Cardiac muscle cell (in vitro differentiated cells and primary cell): ENCODE measurements at regions not wholly inside any gene's neighbourhood (a gene's known extent, or its start where the extent isn't known, plus 50 kb on each side); places are given as distances from the start of the nearest gene placed in this dataset.

ENCODE experiments used
- DNase-seq, 2 donors: peaks; one replicate each; pipeline versions ENCODE4 v3.0.0 to v3.0.0-alpha.2; 2010 to 2017; ENCODE audit warnings: low read depth in 1 of 2, low spot score in 1 of 2
- H3K27ac ChIP-seq: fragments of 200-600 bp; sonication (generic); 2 replicates; pipeline ENCODE4 v1.5.1; 2016
- H3K27me3 ChIP-seq: fragments of 200-600 bp; sonication (generic); 2 replicates; pipeline ENCODE4 v1.6.0; 2016; ENCODE audit warnings: control low read depth
- H3K36me3 ChIP-seq: fragments of 200-600 bp; sonication (generic); 2 replicates; pipeline ENCODE4 v1.5.1; 2016; ENCODE audit warnings: control low read depth
- H3K4me1 ChIP-seq: fragments of 200-600 bp; sonication (generic); 2 replicates; pipeline ENCODE4 v1.8.1; 2017; ENCODE audit warnings: low read depth, mild to moderate bottlenecking, mixed run types
- H3K4me3 ChIP-seq: fragments of 200-600 bp; sonication (generic); 2 replicates; pipeline ENCODE4 v1.5.1; 2016; ENCODE audit warnings: mild to moderate bottlenecking
- H3K9me3 ChIP-seq: fragments of 200-600 bp; sonication (generic); 2 replicates; pipeline ENCODE4 v1.5.1; 2017; ENCODE audit warnings: low read depth, mild to moderate bottlenecking, control low read depth
- TF ChIP-seq, protein P1 (sequence below): IDR thresholded peaks from 2 replicates; pipeline ENCODE4 v1.5.1; 2012; ENCODE audit warnings: low read depth, mild to moderate bottlenecking, low read length

DNA sequence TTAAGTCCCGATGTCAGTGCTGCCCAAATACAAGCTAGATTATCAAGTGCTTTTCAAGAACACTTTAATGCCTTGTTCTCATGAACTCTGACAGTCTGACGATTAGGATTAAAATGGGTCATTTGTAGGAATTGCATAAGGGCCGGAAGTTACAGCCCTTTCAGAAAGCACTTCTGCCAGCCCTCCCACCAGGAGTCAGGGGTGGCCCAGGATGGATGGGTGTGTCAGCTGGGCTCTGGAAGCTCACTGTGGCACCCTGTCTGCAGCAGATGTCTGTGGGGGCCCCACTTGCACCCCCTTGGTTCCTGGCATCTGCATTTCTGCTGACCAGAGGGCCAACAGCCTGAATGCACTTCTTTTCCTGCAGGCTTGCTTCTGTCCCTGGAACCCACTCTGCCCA is 712.7 kb downstream of the UQCRFS1 start:
- Histone ChIP-seq H3K27ac (no peak overlapping the region), H3K4me3 (no peak overlapping the region), H3K9me3 (no peaks in the 10 kb centered on the region), H3K27me3 (no peaks in the 10 kb centered on the region), H3K36me3 (no peaks in the 10 kb centered on the region), H3K4me1 (no peaks in the 10 kb centered on the region)
- peak in 1 of 2 donors; percentile 1 for DNase-seq
- TF ChIP-seq, protein P1, sequence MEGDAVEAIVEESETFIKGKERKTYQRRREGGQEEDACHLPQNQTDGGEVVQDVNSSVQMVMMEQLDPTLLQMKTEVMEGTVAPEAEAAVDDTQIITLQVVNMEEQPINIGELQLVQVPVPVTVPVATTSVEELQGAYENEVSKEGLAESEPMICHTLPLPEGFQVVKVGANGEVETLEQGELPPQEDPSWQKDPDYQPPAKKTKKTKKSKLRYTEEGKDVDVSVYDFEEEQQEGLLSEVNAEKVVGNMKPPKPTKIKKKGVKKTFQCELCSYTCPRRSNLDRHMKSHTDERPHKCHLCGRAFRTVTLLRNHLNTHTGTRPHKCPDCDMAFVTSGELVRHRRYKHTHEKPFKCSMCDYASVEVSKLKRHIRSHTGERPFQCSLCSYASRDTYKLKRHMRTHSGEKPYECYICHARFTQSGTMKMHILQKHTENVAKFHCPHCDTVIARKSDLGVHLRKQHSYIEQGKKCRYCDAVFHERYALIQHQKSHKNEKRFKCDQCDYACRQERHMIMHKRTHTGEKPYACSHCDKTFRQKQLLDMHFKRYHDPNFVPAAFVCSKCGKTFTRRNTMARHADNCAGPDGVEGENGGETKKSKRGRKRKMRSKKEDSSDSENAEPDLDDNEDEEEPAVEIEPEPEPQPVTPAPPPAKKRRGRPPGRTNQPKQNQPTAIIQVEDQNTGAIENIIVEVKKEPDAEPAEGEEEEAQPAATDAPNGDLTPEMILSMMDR = no peak

DNA sequence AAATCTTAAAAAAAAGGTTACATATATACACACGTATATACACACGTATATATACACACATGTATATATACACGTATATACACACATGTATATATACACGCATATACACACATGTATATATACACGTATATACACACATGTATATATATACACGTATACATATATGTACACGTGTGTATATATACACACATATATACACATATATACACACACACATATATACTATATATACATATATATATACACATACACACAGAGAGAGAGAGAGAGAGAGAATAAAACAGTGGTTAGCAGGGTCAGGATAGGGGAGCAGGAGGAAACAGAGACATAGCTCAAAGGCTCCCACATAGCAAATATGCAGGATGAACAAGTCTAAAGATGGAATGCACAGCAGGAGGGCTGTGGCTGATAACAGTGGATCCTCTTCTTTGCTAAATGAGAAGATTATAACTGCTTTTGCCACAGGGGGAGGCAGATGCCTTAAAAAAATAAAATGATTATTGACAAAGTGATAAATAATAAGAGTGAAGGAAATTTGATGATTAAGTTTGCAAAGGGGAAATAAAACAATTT is 714.5 kb downstream of the UQCRFS1 start:
- Histone ChIP-seq H3K36me3 (no peaks in the 10 kb centered on the region), H3K27ac (no peak overlapping the region), H3K9me3 (no peaks in the 10 kb centered on the region), H3K4me1 (peaks cover 9% of the 10 kb centered on the region), H3K4me3 (no peak overlapping the region), H3K27me3 (no peaks in the 10 kb centered on the region)
- DNase-seq = peak in 1 of 2 donors; percentile 5
- TF ChIP-seq, protein P1 = no peak

DNA sequence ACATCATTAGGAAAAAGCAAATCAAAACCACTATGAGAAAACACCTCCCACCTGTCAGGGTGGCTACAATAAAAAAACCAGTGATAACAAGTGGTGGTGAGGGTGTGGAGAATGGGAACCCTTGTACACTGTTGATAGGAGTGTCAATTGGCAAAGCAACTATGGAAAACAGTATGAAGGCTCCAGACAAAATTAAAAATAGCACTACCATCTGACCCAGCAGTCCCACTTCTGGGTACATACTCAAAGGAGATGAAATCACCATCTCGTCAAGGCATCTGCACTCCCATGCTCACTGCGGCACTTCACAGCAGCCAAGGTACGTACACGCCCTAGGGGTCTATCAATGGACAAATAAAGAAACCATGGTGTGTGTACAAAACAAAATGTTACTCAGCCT is 715.1 kb downstream of the UQCRFS1 start:
- Histone ChIP-seq H3K9me3 (no peaks in the 10 kb centered on the region), H3K27ac (no peak overlapping the region), H3K27me3 (no peaks in the 10 kb centered on the region), H3K4me3 (no peak overlapping the region), H3K36me3 (no peaks in the 10 kb centered on the region), H3K4me1 (peaks cover 9% of the 10 kb centered on the region)
- DNase-seq = no peak
- TF ChIP-seq, protein P1 = no peak

DNA sequence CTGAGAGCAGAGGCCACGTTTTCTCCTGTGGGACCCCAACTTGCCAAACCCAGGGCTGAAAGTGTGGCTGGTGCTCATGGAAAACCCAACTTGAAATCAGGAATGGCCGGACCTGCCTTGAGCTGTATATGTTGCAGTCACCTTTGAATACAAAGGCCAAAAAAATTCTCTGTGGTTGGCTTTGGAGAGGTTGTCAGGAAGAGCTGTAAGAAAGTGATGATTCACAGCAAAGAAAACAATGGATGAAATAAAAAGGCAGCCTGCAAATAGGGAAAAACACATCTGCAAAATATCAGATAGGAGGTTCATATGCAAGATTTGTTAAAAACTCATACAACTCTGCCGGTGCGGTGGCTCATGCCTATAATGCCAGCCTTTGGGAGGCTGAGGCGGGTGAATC is 715.8 kb downstream of the UQCRFS1 start:
- no peak overlapping the region for H3K4me3 ChIP-seq
- no peaks in the 10 kb centered on the region for H3K9me3 ChIP-seq
- H3K27ac ChIP-seq = no peak overlapping the region
- TF ChIP-seq, protein P1 = no peak
- H3K27me3 ChIP-seq = no peaks in the 10 kb centered on the region
- DNase-seq = peak in 1 of 2 donors; percentile 29
- peaks cover 9% of the 10 kb centered on the region for H3K4me1 ChIP-seq
- no peaks in the 10 kb centered on the region for H3K36me3 ChIP-seq

DNA sequence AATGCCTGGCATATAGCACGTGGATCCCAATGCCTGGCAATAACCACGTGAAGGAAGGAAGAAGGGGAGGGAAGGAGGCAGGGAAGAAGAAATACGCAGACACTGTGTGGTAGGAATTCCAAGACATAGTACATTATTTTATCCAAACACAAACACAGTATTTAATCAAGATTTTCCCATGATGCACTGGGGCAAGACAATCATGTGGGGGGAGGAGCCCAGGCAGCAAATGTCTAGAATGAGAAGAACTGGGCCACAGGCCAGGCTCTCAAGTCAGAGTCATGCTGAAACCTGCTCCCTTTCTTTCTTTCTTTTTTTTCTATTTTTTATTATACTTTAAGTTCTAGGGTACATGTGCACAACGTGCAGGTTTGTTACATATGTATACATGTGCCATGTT is 717.9 kb downstream of the UQCRFS1 start:
- Histone ChIP-seq H3K27me3 (no peaks in the 10 kb centered on the region), H3K9me3 (no peaks in the 10 kb centered on the region), H3K4me1 (peaks cover 9% of the 10 kb centered on the region), H3K27ac (no peak overlapping the region), H3K4me3 (no peak overlapping the region), H3K36me3 (no peaks in the 10 kb centered on the region)
- TF ChIP-seq, protein P1 = no peak
- DNase-seq = peak in 1 of 2 donors; percentile 24
